ENCODE measurements at regions not wholly inside any gene's neighbourhood (a gene's known extent, or its start where the extent isn't known, plus 50 kb on each side); places are given as distances from the start of the nearest gene placed in this dataset.

DNA sequence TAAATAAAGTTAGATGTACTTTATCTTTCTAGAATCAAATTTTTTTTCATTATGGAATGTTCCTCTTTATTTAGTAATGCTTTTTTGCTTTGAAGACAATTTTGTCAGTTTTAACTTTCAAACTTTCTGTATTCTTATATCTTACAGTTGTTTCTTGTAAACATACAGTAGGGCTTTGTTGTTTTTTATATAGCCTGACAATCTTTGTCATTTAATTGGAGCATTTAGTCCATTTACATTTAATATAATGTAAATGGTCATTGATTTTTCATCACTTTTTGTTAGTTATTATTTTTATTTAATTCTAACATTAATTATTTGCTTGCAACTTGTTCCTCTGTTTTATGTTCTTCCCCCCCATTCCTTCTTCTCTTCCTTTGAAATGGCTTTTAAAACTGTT, 55.4 kb upstream of the RNU6-1 start:
- no peak overlapping the region for H2AFZ ChIP-seq (ENCODE audit: low read depth, low read length)
- ChIA-PET CTCF (no interaction called here), POLR2A (no interaction called here)
- dilution Hi-C loops (cut with MboI; ENCODE audit: extremely low pct_ligation_motif_present, low sequenced_read_pairs) (no loop called here), intact Hi-C loops (cut with micrococcal nuclease) (no loop called here)
- H3K9me3 ChIP-seq (replicated peaks; ENCODE audit: control insufficient read depth, insufficient read depth, low read length): no peaks in the 10 kb centered on the region
- DNase-seq (ENCODE audit: low read depth, low spot score): no peak
- no peak for FAIRE-seq
- no peak overlapping the region for H3K9ac ChIP-seq (replicated peaks; ENCODE audit: extremely low read depth, insufficient read depth, low read length)
- H3K27me3 ChIP-seq (ENCODE audit: control insufficient read depth in 2 of 2, insufficient read depth in 2 of 2, low read length in 2 of 2): peaks cover 8 to 16% of the 10 kb centered on the region in 2 experiments
- no peak overlapping the region for H3K4me2 ChIP-seq (ENCODE audit: insufficient read depth, low read length)
- no peak for TF ChIP-seq POLR2A (IDR thresholded peaks at IDR 0.05; ENCODE audit: low read depth, low read length)
- TF ChIP-seq MYC (IDR thresholded peaks at IDR 0.05; ENCODE audit: low read depth, low read length): no peak
- no peak for TF ChIP-seq FOS (IDR thresholded peaks at IDR 0.05; ENCODE audit: borderline replicate concordance, insufficient read depth, low read length)
- no peak for TF ChIP-seq GATA2 (IDR thresholded peaks at IDR 0.05; ENCODE audit: insufficient read depth, insufficient read length, low read depth, low read length)
- no peak for TF ChIP-seq JUN (IDR thresholded peaks at IDR 0.05; ENCODE audit: borderline replicate concordance, insufficient read depth, insufficient read length, low read depth)
- TF ChIP-seq POLR2AphosphoS5 (IDR thresholded peaks at IDR 0.05; ENCODE audit: insufficient read depth, low read depth, low read length): no peak
- TF ChIP-seq, protein P1, sequence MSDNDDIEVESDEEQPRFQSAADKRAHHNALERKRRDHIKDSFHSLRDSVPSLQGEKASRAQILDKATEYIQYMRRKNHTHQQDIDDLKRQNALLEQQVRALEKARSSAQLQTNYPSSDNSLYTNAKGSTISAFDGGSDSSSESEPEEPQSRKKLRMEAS (IDR thresholded peaks at IDR 0.05; ENCODE audit: insufficient read depth, insufficient read length): no peak
- TF ChIP-seq, protein P2, sequence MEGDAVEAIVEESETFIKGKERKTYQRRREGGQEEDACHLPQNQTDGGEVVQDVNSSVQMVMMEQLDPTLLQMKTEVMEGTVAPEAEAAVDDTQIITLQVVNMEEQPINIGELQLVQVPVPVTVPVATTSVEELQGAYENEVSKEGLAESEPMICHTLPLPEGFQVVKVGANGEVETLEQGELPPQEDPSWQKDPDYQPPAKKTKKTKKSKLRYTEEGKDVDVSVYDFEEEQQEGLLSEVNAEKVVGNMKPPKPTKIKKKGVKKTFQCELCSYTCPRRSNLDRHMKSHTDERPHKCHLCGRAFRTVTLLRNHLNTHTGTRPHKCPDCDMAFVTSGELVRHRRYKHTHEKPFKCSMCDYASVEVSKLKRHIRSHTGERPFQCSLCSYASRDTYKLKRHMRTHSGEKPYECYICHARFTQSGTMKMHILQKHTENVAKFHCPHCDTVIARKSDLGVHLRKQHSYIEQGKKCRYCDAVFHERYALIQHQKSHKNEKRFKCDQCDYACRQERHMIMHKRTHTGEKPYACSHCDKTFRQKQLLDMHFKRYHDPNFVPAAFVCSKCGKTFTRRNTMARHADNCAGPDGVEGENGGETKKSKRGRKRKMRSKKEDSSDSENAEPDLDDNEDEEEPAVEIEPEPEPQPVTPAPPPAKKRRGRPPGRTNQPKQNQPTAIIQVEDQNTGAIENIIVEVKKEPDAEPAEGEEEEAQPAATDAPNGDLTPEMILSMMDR (IDR thresholded peaks at IDR 0.05; ENCODE audit: extremely low read depth in 1 of 2, insufficient read depth in 1 of 2, low read depth in 1 of 2, low read length in 2 of 2): no peak
- H4K20me1 ChIP-seq (replicated peaks; ENCODE audit: control insufficient read depth, extremely low read depth, insufficient read depth, low read length): no peaks in the 10 kb centered on the region
- H3K4me3 ChIP-seq (replicated peaks in 1 of 3; ENCODE audit: insufficient read depth in 1 of 3, low read depth in 1 of 3, low read length in 3 of 3): no peak overlapping the region
- no peaks in the 10 kb centered on the region for H3K79me2 ChIP-seq (ENCODE audit: control insufficient read depth, insufficient read depth, low read length)
- no peaks in the 10 kb centered on the region for H3K4me1 ChIP-seq (ENCODE audit: control insufficient read depth, extremely low read depth, insufficient read depth, low read length)
- no peaks in the 10 kb centered on the region for H3K36me3 ChIP-seq (ENCODE audit: control insufficient read depth in 2 of 2, extremely low read depth in 1 of 2, insufficient read depth in 2 of 2, low read length in 2 of 2)
- H3K27ac ChIP-seq (ENCODE audit: insufficient read depth, low read depth, low read length): no peak overlapping the region
- no peaks in the 10 kb centered on the region for H3K9me1 ChIP-seq (replicated peaks; ENCODE audit: control insufficient read depth, extremely low read depth, insufficient read depth, low read length)
- no TSS peak for BruUV-seq (replicated peaks)
